Globus pallidus (tissue), 1 donor: ENCODE measurements at regions not wholly inside any gene's neighbourhood (a gene's known extent, or its start where the extent isn't known, plus 50 kb on each side); places are given as distances from the start of the nearest gene placed in this dataset.

Experiments used
- DNase-seq: peaks from one replicate; pipeline ENCODE4 v3.0.0-alpha.2; 2015; ENCODE audit warnings: low spot score

DNA sequence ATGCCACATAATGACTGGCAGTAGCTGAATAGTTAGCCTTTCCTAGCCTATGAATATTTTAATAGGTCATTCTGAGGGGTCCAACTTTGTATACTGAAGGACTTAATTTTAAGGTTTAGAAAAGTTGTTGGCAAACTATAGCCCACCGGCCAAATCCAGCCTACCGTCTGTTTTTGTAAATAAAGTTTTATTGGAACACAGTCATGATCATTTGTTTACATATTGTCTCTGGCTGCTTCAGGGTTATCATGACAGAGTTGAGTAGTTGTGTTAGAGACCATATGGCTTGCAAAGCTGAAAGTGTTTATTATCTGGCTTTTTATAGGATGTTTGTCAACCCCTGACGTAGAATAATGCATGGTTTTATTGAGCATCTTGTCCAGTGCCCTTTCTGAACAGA is 73.4 kb downstream of the NTMT2 start:
- no peak for DNase-seq

- DNase-seq = no peak
These were observed 75.3 kb downstream of the NTMT2 start for GRCh38 chr1:170221031-170221430.

DNA sequence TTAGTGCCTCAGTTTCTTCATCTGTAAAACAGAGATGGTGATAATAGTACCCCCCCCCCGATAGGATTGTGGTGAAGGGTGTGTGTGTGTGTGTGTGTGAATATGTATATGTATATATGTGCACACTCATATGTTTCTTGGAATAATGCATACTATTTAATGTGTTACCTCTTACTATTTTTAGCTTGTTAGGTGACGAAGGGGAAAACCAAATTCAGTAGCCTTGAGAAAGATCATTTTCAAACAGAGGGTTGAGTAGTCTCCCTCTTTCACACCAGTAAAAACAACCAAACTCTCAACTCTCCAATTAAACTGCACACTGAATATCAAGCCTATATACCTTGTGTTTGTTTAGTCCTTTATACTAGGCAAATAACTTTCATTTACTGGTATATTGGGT is 75.7 kb downstream of the NTMT2 start:
- no peak for DNase-seq

- no peak for DNase-seq
These were observed 78.7 kb downstream of the NTMT2 start for GRCh38 chr1:170224469-170224868.

DNA sequence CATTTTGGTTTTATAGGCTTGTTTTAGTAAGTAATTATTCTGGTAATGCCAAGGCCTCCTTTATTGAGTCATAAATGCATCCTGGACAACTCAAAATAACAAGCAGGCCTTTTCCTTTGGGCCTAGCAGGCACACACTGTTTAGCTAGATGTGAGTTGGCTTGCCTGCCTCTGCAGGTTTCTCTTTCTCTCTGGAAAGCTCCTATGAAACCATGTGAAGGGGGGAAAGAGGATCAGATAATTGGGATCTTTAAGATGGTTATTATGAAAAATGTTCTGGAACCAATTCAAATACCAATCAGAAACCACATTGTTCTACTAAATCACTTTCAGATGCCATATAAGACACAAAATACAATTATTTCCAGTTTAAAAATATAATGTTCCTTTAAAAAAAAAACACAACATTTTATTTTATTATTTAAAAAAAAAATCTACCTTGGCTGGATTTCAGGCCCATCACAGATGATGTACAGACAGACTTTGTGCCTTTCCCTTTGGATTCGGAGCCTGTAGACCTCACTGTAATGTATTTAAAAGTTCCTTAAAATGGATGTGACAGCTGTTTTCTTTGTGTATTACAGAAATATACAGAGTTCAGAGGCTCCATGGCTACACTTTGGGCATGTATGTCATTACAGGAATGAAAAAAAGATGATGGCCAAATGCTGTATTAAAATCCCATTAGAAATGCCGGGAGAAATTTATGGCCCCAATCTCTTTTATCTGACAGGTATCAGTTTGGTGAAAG is 80.2 kb downstream of the NTMT2 start:
- no peak for DNase-seq

DNA sequence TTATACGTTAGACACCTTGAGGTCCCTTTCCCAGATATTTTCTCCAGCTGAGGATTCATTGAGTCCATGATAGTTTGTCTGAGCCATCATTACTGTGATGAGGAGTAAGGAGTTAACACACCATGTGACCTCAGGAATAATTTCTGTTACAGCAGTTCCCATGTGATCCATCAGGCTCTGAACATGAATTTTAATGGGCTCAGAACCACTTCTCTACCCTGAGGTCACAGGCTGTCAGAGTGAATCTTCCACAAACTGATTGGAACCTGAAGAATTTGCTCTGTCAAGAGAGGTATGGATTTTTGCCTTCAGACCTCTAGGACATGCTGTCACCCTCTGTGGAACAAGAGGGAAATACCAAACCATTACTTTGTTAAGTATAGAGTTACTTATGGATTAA is 81.0 kb downstream of the NTMT2 start:
- DNase-seq = no peak

- DNase-seq = no peak
These were observed 84.6 kb downstream of the NTMT2 start for GRCh38 chr1:170230323-170230722.

GRCh38 chr1:170231662-170232061 is 85.9 kb downstream of the NTMT2 start:
- no peak for DNase-seq

- no peak for DNase-seq
These were observed 93.1 kb downstream of the NTMT2 start for GRCh38 chr1:170238704-170239391.

DNA sequence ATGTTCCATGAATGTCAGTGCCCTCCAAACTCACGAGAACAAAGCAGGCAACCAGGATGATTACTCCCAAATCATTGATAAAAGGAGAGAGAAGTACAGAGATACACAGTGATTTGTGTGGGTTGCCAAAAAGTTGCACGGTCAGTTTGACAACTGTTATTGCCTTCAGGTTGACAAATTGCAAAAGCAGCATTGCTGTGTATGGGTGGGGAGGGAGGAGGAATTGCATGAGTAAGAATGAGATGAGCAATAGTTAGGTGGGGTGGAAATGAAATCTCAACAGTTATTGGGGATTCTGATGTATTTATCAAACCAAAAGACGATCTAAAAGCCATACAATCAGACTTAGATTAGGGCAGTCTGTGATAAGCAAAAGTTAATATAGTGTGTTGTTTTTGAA is 93.7 kb downstream of the NTMT2 start:
- DNase-seq = no peak

DNA sequence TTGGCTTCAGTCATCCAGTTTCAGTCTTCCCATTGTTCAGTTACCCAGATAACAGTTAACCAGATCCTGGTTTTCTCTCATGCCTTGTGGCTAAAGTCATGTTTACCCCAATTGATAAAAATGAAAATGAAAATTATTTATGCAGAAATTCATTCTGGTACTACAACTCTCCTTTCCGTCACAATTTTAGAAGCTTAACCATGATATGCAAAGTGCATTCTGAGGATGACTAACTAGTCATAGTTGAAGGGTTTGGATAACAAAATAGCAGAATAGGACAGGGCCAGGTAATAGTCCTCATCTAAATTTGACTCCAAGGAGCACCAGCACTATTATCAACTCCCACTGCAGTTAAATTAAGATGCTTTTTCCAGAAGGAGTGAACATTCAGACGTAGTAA is 94.7 kb downstream of the NTMT2 start:
- DNase-seq = no peak

DNA sequence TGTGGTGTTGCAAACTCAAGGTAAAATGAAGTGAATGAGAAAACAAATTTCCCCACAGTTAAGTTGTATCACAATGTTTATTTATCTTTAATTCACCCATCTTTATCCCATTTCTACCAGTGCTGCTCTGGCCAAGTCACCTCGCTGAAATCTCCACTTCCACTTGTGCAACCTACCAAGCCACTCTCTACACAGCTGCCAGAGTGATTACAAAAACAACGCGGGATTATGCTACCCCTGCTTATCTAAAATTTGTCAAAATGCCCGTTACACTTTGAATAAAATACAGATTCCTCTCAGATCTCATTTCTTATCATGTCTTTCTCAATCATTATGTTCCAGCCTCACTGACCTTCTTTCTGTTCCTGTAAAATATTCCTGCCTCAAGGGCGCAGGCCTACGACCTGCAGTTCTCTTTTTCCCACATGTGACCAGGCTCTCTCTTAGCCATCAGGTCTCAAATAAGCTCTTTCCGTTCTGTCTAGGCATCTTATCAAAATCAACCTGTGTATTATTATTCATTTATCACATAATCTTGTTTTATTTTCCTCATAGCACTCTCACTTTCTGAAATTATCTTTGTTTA is 95.6 kb downstream of the NTMT2 start:
- no peak for DNase-seq

GRCh38 chr1:170247751-170248521 is 102.2 kb downstream of the NTMT2 start:
- no peak for DNase-seq

- DNase-seq = no peak
These were observed 104.9 kb downstream of the NTMT2 start for GRCh38 chr1:170250531-170251276.

GRCh38 chr1:170252851-170253579 is 107.3 kb downstream of the NTMT2 start:
- DNase-seq = no peak

- no peak for DNase-seq
These were observed 108.6 kb downstream of the NTMT2 start for GRCh38 chr1:170254371-170254770.

DNA sequence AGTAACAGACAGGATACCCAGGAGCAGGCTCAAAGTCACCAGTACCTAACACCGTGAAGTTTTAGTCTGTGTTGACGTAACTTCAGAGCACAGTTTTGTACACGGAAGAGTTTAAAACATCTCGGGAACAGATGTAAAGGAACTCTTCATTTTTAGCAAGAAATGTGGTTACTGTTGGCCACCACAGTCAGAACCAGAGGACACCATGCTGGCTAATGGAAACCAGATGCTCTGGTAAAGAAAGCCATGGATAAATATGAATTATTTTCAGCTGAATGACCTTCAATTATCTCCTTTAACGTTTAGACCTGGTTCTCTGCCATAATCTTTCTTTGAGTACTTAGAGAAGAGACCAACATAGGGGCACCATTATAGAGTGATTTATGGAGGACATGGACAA is 115.9 kb downstream of the NTMT2 start:
- no peak for DNase-seq

- DNase-seq = no peak
These were observed 116.6 kb downstream of the NTMT2 start for GRCh38 chr1:170262276-170262939.

DNA sequence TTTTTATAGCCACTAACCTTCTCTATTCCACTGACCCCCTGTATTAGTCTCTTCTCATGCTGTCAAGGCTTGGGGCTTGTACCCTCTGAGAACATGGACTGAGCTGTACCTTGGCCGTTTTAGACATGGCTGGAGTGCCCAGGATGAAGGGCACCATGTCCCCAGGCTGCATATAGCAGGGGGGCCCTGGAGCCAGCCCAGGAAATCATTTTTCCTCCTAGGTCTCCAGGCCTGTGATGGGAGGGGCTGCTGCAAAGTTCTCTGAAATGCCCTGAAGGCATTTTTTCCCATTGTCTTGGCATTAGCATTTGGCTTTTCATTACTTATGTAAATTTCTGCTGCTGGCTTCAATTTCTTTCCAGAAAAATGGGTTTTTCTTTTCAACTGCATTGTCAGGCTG is 119.5 kb downstream of the NTMT2 start:
- no peak for DNase-seq

DNA sequence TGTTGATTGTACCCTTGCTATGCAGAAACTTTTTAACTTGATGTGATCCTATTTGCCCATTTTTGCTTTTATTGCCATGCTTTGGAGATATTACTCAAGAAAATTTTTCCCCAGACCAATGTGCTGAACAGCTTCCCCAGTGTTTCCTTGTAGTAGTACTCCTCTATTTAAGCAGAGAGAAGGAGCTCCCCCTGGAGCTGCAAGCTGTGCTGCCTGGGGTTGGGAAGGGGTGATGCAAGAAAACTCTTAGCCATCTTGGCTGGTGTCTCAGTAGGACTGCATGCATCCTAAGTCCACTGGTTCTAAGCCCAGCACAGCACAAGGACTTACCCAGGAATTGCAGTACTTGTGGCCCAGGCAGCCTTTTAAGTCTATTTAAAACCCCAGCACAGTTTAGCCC is 121.6 kb downstream of the NTMT2 start:
- DNase-seq = no peak
